H9 (cell line): ENCODE measurements at regions not wholly inside any gene's neighbourhood (a gene's known extent, or its start where the extent isn't known, plus 50 kb on each side); places are given as distances from the start of the nearest gene placed in this dataset.

Experiments
- DNase-seq: peaks from one replicate; pipeline ENCODE4 v3.0.0-alpha.2; 2017
- H2AFZ ChIP-seq: one replicate; pipeline ENCODE4 v1.6.1; 2013; ENCODE audit warnings: mild to moderate bottlenecking, low read length, control low read depth, moderate library complexity
- H2AK5ac ChIP-seq: 2 replicates; pipeline ENCODE4 v1.6.1; 2013; ENCODE audit warnings: low read length, control low read depth, mixed read lengths; ENCODE audit not compliant: insufficient read length
- H2BK120ac ChIP-seq: one replicate; pipeline ENCODE4 v1.6.1; 2013; ENCODE audit warnings: low read depth, mild to moderate bottlenecking, low read length, control low read depth, inconsistent platforms; ENCODE audit not compliant: poor library complexity, severe bottlenecking
- H2BK12ac ChIP-seq: 2 replicates; pipeline ENCODE4 v1.6.1; 2013; ENCODE audit warnings: low read length, control low read depth, mixed read lengths, low read depth; ENCODE audit not compliant: insufficient read length
- H2BK15ac ChIP-seq: 2 replicates; pipeline ENCODE4 v1.6.1; 2013; ENCODE audit warnings: low read depth, low read length, control low read depth
- H2BK20ac ChIP-seq: one replicate; pipeline ENCODE4 v1.6.1; 2013; ENCODE audit warnings: low read depth, mild to moderate bottlenecking, low read length, control low read depth, inconsistent platforms; ENCODE audit not compliant: poor library complexity, severe bottlenecking
- H2BK5ac ChIP-seq: 2 replicates; pipeline ENCODE4 v1.6.1; 2013; ENCODE audit warnings: low read length, control low read depth, mixed read lengths; ENCODE audit not compliant: insufficient read length
- H3K14ac ChIP-seq: 2 replicates; pipeline ENCODE4 v1.6.1; 2013; ENCODE audit warnings: low read length, control low read depth; ENCODE audit not compliant: insufficient read depth
- H3K18ac ChIP-seq: 2 replicates; pipeline ENCODE4 v1.6.1; 2013; ENCODE audit warnings: low read depth, mild to moderate bottlenecking, mixed read lengths, low read length, control low read depth; ENCODE audit not compliant: insufficient read length
- H3K23ac ChIP-seq: 2 replicates; pipeline ENCODE4 v1.6.1; 2013; ENCODE audit warnings: low read length, control low read depth, mixed read lengths, low read depth; ENCODE audit not compliant: insufficient read length
- H3K23me2 ChIP-seq: 2 replicates; pipeline ENCODE4 v1.6.1; 2013; ENCODE audit warnings: low read depth, mild to moderate bottlenecking, mixed read lengths, low read length, control low read depth; ENCODE audit not compliant: insufficient read length, poor library complexity, severe bottlenecking
- H3K27ac ChIP-seq: 2 replicates; pipeline ENCODE4 v1.5.1; 2013; ENCODE audit warnings: low read length, control low read depth, mixed read lengths, low read depth; ENCODE audit not compliant: insufficient read length
- H3K27me3 ChIP-seq: 2 replicates; pipeline ENCODE4 v1.6.1; 2013; ENCODE audit warnings: low read length, control low read depth, inconsistent platforms; ENCODE audit not compliant: insufficient read depth
- H3K4ac ChIP-seq: 2 replicates; pipeline ENCODE4 v1.6.1; 2013; ENCODE audit warnings: low read depth, mild to moderate bottlenecking, control low read depth, inconsistent platforms, low read length, moderate library complexity
- H3K4me1 ChIP-seq: 2 replicates; pipeline ENCODE4 v1.6.1; 2013; ENCODE audit warnings: low read length, control low read depth, inconsistent platforms; ENCODE audit not compliant: insufficient read depth
- H3K4me2 ChIP-seq: 2 replicates; pipeline ENCODE4 v1.6.1; 2013; ENCODE audit warnings: low read length, control low read depth, mixed read lengths; ENCODE audit not compliant: insufficient read length, insufficient read depth
- H3K56ac ChIP-seq: 2 replicates; pipeline ENCODE4 v1.6.1; 2013; ENCODE audit warnings: low read depth, mild to moderate bottlenecking, mixed read lengths, low read length, control low read depth; ENCODE audit not compliant: insufficient read length
- H3K79me1 ChIP-seq: 2 replicates; pipeline ENCODE4 v1.6.1; 2013; ENCODE audit warnings: low read depth, mild to moderate bottlenecking, moderate library complexity, low read length, control low read depth, inconsistent platforms; ENCODE audit not compliant: insufficient read depth, poor library complexity, severe bottlenecking
- H3K79me2 ChIP-seq: 2 replicates; pipeline ENCODE4 v1.6.1; 2013; ENCODE audit warnings: low read length, control low read depth, inconsistent platforms; ENCODE audit not compliant: insufficient read depth
- H3K9ac ChIP-seq: 2 replicates; pipeline ENCODE4 v1.6.1; 2013; ENCODE audit warnings: low read length, control low read depth, mixed read lengths; ENCODE audit not compliant: insufficient read length; ENCODE audit errors: extremely low read depth
- H3K9me3 ChIP-seq: one replicate; pipeline ENCODE4 v1.6.1; 2013; ENCODE audit warnings: low read depth, low read length, inconsistent platforms; ENCODE audit not compliant: control insufficient read depth
- H3T11ph ChIP-seq: one replicate; pipeline ENCODE4 v1.6.1; 2013; ENCODE audit warnings: mild to moderate bottlenecking, low read length, control low read depth, inconsistent platforms
- H4K20me1 ChIP-seq: one replicate; pipeline ENCODE4 v1.6.1; 2013; ENCODE audit not compliant: control insufficient read depth, insufficient read length, insufficient read depth
- H4K5ac ChIP-seq: 2 replicates; pipeline ENCODE4 v1.6.1; 2013; ENCODE audit warnings: low read depth, mild to moderate bottlenecking, mixed read lengths, low read length, control low read depth; ENCODE audit not compliant: insufficient read length
- H4K8ac ChIP-seq: replicated peaks from 2 replicates; pipeline ENCODE4 v1.6.1; 2013; ENCODE audit warnings: low read length, control low read depth, mixed read lengths, low read depth; ENCODE audit not compliant: insufficient read length
- H4K91ac ChIP-seq: 2 replicates; pipeline ENCODE4 v1.6.1; 2013; ENCODE audit warnings: low read depth, mild to moderate bottlenecking, moderate library complexity, mixed read lengths, low read length, control low read depth; ENCODE audit not compliant: insufficient read length
- H3K27ac Mint-ChIP-seq, 3 experiments: 2 replicates in 2 of 3; 3 replicates in 1 of 3; pipeline ENCODE4 v1.8.0; 2020 to 2021; ENCODE audit warnings: mixed read lengths in 3 of 3, mild to moderate bottlenecking in 1 of 3, moderate library complexity in 1 of 3
- H3K27me3 Mint-ChIP-seq: 2 replicates; pipeline ENCODE4 v1.8.0; 2021; ENCODE audit warnings: low read depth, mild to moderate bottlenecking, moderate library complexity, mixed read lengths
- H3K36me3 Mint-ChIP-seq, 3 experiments: 2 replicates in 2 of 3; 3 replicates in 1 of 3; pipeline ENCODE4 v1.8.0; 2020 to 2021; ENCODE audit warnings: low read depth in 3 of 3, mixed read lengths in 3 of 3; ENCODE audit not compliant: insufficient read depth in 1 of 3
- H3K4me1 Mint-ChIP-seq, 2 experiments: 2 replicates each; pipeline ENCODE4 v1.8.0; 2020; ENCODE audit warnings: mixed read lengths in 2 of 2
- H3K4me3 Mint-ChIP-seq, 2 experiments: 2 replicates in 1 of 2; 3 replicates in 1 of 2; pipeline ENCODE4 v1.8.0; 2020 to 2021; ENCODE audit warnings: mild to moderate bottlenecking in 2 of 2, mixed read lengths in 2 of 2, moderate library complexity in 1 of 2
- H3K9me3 Mint-ChIP-seq, 2 experiments: 2 replicates in 1 of 2; 3 replicates in 1 of 2; pipeline ENCODE4 v1.8.0; 2020; ENCODE audit warnings: mild to moderate bottlenecking in 2 of 2, mixed read lengths in 2 of 2, moderate library complexity in 1 of 2
- whole genome bisulfite sequencing: extraction: QIAGEN DNeasy Blood & Tissue Kit; methylation state at CpG from one replicate; pipeline ENCODE4 v1.1.7; 2013; ENCODE audit warnings: missing lambda C conversion rate, low lambda C conversion rate, mixed read lengths; ENCODE audit not compliant: insufficient read length; ENCODE audit errors: extremely low coverage; 5-methylcytosine and 5-hydroxymethylcytosine counted together
- TF ChIP-seq, protein P1 (sequence below): fragments of 200-600 bp; sonication (generic); conservative IDR thresholded peaks from 3 replicates; pipeline ENCODE4 v1.8.0; 2021; ENCODE audit warnings: antibody characterized with exemption, mild to moderate bottlenecking

DNA sequence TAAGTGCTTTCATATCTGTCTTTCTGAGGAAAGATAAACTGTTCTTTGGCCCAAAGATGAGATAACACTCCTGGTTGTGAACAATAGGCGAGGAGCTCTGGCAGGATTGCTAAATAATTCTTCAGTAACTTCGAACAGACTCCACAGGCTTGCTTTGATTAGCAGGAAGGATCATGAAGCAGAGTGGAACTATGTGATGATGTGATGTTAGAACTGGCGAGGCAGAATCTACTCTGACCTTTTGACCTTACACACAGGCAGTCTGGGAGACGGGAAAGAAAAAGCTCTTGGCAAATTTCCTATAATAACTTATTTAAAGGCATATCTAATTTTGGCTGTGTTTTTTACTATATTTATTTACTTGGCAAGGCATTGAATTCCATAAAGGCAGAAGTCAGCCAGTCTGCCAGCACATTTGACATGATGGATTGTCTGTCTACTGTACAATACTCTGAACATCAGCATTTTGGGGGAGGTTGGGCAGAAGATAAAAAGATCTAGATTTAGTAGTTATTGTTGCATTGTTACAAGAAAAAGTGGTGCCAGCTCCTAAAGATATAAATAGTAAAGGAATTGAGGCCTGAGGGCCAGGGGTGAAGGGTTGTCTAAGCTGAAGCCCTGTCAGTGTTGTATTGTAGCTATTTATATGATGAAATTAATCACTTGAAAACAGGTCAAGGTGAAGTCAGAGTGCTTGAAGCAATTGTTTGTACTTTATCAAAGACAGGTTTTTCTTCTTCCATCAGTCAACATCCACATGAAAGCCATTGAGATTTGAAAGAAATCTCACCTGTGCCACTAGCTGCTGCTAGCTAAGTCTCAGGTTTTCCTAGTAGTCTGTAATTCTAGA is 708.8 kb downstream of the LTN1 start:
- Histone ChIP-seq H3T11ph (no peak overlapping the region), H4K5ac (no peak overlapping the region), H3K9me3 (no peaks in the 10 kb centered on the region), H3K27me3 (no peaks in the 10 kb centered on the region), H3K56ac (no peak overlapping the region), H3K4ac (no peak overlapping the region), H3K79me1 (no peaks in the 10 kb centered on the region), H2BK15ac (no peak overlapping the region), H3K4me1 (peaks cover 6% of the 10 kb centered on the region), H3K14ac (no peak overlapping the region; the same call in 1 of the 2 replicates), H2BK5ac (no peak overlapping the region), H4K8ac (no peak overlapping the region), H3K18ac (no peak overlapping the region), H2AFZ (no peak overlapping the region), H2AK5ac (no peak overlapping the region), H2BK12ac (no peak overlapping the region), H3K27ac (no peak overlapping the region), H3K9ac (no peak overlapping the region), H3K79me2 (no peaks in the 10 kb centered on the region), H2BK120ac (no peak overlapping the region), H4K91ac (no peak overlapping the region), H3K23me2 (no peaks in the 10 kb centered on the region), H3K4me2 (no peak overlapping the region), H2BK20ac (no peak overlapping the region), H4K20me1 (no peaks in the 10 kb centered on the region), H3K23ac (no peak overlapping the region)
- H3K9me3 Mint-ChIP-seq, result peaks cover under 1 to 6% of the 10 kb centered on the region in 2 experiments; a peak in 3 of 5 replicates
- H3K36me3 Mint-ChIP-seq, result peaks cover 1 to 5% (median 3%) of the 10 kb centered on the region in 3 experiments; a peak in 4 of 7 replicates
- no peak for DNase-seq
- H3K27me3 Mint-ChIP-seq, result no peaks in the 10 kb centered on the region
- peak overlapping the region in 1 of 3 experiments; percentile 41; a peak in 2 of 7 replicates for H3K27ac Mint-ChIP-seq
- WGBS, result no CpG with 5 or more reads among the region's 4 CpGs
- no peak overlapping the region for H3K4me3 Mint-ChIP-seq
- TF ChIP-seq, protein P1, sequence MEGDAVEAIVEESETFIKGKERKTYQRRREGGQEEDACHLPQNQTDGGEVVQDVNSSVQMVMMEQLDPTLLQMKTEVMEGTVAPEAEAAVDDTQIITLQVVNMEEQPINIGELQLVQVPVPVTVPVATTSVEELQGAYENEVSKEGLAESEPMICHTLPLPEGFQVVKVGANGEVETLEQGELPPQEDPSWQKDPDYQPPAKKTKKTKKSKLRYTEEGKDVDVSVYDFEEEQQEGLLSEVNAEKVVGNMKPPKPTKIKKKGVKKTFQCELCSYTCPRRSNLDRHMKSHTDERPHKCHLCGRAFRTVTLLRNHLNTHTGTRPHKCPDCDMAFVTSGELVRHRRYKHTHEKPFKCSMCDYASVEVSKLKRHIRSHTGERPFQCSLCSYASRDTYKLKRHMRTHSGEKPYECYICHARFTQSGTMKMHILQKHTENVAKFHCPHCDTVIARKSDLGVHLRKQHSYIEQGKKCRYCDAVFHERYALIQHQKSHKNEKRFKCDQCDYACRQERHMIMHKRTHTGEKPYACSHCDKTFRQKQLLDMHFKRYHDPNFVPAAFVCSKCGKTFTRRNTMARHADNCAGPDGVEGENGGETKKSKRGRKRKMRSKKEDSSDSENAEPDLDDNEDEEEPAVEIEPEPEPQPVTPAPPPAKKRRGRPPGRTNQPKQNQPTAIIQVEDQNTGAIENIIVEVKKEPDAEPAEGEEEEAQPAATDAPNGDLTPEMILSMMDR, result no peak
- H3K4me1 Mint-ChIP-seq, result peaks cover 36 to 42% of the 10 kb centered on the region in 2 experiments
